HG03060 (cell line): ENCODE measurements at regions not wholly inside any gene's neighbourhood (a gene's known extent, or its start where the extent isn't known, plus 50 kb on each side); places are given as distances from the start of the nearest gene placed in this dataset.
"Not testable (repeated sequence)": the region's sequence is repeated elsewhere in the genome, so short reads cannot be mapped to it uniquely, and the experiment has no call there.

Experiments
- ATAC-seq: cut with Tn5 transposase; IDR thresholded peaks from one replicate; pipeline ENCODE4 v1.9.1; 2021; ENCODE audit warnings: low read depth, moderate number of reproducible peaks; ENCODE audit not compliant: unreplicated experiment

- ATAC-seq: not testable (repeated sequence)
These were observed 222.3 kb upstream of the PLGLB2 start for GRCh38 chr2:87525497-87525991.

GRCh38 chr2:87526258-87526657 is 221.6 kb upstream of the PLGLB2 start:
- not testable (repeated sequence) for ATAC-seq

- not testable (repeated sequence) for ATAC-seq
These were observed 215.7 kb upstream of the PLGLB2 start for GRCh38 chr2:87531968-87532715.

- ATAC-seq: not testable (repeated sequence)
These were observed 214.3 kb upstream of the PLGLB2 start for GRCh38 chr2:87533390-87534272.

- ATAC-seq: not testable (repeated sequence)
These were observed 213.5 kb upstream of the PLGLB2 start for GRCh38 chr2:87534273-87534889.

- not testable (repeated sequence) for ATAC-seq
These were observed 211.5 kb upstream of the PLGLB2 start for GRCh38 chr2:87536427-87536826.

GRCh38 chr2:87537251-87537671 is 210.6 kb upstream of the PLGLB2 start:
- not testable (repeated sequence) for ATAC-seq

- ATAC-seq: not testable (repeated sequence)
These were observed 209.6 kb upstream of the PLGLB2 start for GRCh38 chr2:87538268-87538667.

GRCh38 chr2:87539151-87539943 is 208.5 kb upstream of the PLGLB2 start:
- ATAC-seq: not testable (repeated sequence)

- not testable (repeated sequence) for ATAC-seq
These were observed 207.6 kb upstream of the PLGLB2 start for GRCh38 chr2:87540242-87540641.

- ATAC-seq: not testable (repeated sequence)
These were observed 205.2 kb upstream of the PLGLB2 start for GRCh38 chr2:87542599-87543174.

GRCh38 chr2:87543797-87544196 is 204.1 kb upstream of the PLGLB2 start:
- ATAC-seq: not testable (repeated sequence)

- not testable (repeated sequence) for ATAC-seq
These were observed 200.8 kb upstream of the PLGLB2 start for GRCh38 chr2:87547106-87547505.

GRCh38 chr2:87547966-87548365 is 199.9 kb upstream of the PLGLB2 start:
- not testable (repeated sequence) for ATAC-seq

GRCh38 chr2:87548681-87549536 is 199.0 kb upstream of the PLGLB2 start:
- ATAC-seq: not testable (repeated sequence)

GRCh38 chr2:87549561-87550202 is 198.2 kb upstream of the PLGLB2 start:
- not testable (repeated sequence) for ATAC-seq

GRCh38 chr2:87554678-87555077 is 193.2 kb upstream of the PLGLB2 start:
- ATAC-seq: not testable (repeated sequence)

GRCh38 chr2:87555082-87555481 is 192.8 kb upstream of the PLGLB2 start:
- ATAC-seq: not testable (repeated sequence)
